Gastroesophageal sphincter (tissue), 3 donors: ENCODE measurements at regions not wholly inside any gene's neighbourhood (a gene's known extent, or its start where the extent isn't known, plus 50 kb on each side); places are given as distances from the start of the nearest gene placed in this dataset.

Experiments
- POLR2A ChIP-seq, 2 donors: fragments of 450-650 bp; IDR thresholded peaks; one replicate each; pipeline ENCODE4 v1.6.1; 2017; ENCODE audit warnings: antibody characterized with exemption in 2 of 2, mild to moderate bottlenecking in 2 of 2, moderate library complexity in 1 of 2
- TF ChIP-seq, protein P1 (sequence below), 4 experiments: fragments of 200-600 bp in 2 of 4; fragments of 450-650 bp in 2 of 4; sonication (generic) in 1 of 4; IDR thresholded peaks; one replicate each; pipeline ENCODE4 v1.5.1; 2017 to 2019; ENCODE audit warnings: antibody characterized with exemption in 4 of 4, mild to moderate bottlenecking in 2 of 4, moderate library complexity in 2 of 4

DNA sequence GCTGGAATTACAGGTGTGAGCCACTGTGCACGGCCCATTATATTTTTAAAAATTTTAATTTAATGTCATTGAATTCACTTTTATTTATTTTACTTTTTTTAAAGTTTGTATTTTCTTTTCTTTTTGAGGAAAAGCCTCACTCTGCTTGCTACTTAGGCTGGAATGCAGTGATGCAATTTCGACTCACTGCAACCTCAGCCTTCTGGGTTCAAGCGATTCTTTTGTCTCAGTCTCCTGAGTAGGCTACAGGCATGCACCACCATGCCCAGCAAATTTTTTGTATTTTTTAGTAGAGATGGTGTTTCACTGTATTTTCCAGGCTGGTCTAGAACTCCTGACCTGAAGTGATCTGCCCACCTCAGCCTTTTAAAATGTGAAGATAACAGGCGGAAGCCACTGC, 277.5 kb upstream of the HSFY2 start:
- TF ChIP-seq POLR2A (IDR thresholded peaks at IDR 0.05) = no peak
- TF ChIP-seq, protein P1, sequence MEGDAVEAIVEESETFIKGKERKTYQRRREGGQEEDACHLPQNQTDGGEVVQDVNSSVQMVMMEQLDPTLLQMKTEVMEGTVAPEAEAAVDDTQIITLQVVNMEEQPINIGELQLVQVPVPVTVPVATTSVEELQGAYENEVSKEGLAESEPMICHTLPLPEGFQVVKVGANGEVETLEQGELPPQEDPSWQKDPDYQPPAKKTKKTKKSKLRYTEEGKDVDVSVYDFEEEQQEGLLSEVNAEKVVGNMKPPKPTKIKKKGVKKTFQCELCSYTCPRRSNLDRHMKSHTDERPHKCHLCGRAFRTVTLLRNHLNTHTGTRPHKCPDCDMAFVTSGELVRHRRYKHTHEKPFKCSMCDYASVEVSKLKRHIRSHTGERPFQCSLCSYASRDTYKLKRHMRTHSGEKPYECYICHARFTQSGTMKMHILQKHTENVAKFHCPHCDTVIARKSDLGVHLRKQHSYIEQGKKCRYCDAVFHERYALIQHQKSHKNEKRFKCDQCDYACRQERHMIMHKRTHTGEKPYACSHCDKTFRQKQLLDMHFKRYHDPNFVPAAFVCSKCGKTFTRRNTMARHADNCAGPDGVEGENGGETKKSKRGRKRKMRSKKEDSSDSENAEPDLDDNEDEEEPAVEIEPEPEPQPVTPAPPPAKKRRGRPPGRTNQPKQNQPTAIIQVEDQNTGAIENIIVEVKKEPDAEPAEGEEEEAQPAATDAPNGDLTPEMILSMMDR (IDR thresholded peaks at IDR 0.05) = no peak
